ENCODE measurements at regions not wholly inside any gene's neighbourhood (a gene's known extent, or its start where the extent isn't known, plus 50 kb on each side); places are given as distances from the start of the nearest gene placed in this dataset.

DNA sequence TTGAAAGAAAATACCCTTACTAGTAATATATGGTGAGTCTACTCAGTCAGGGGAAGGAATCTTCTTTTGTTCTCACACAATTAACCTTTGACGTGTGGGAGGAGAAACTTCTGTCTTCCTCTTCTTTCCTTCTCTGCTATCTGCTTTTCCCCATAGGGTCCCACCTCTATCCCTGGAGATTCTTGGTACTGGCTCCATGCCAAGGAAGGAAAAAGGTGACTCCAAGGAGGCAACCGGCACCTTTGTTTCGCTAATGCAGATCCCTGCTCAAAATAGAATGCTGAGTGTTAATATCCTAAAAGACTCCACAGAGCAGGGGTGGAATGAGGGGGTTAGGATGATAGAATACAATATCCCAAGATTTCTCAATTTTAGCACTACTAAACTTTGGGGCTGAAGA, 116.7 kb downstream of the CD164 start:
- TF ChIP-seq CTCF (IDR thresholded peaks at IDR 0.05) (no peak), EP300 (IDR thresholded peaks at IDR 0.05) (no peak), POLR2A (IDR thresholded peaks at IDR 0.05) (no peak)

Data from tibial nerve (tissue), 4 donors.